OCI-LY7 (cell line): ENCODE measurements at regions not wholly inside any gene's neighbourhood (a gene's known extent, or its start where the extent isn't known, plus 50 kb on each side); places are given as distances from the start of the nearest gene placed in this dataset.

Source experiments
- BruUV-seq: library from RNA; stranded (reverse); fragments of 400-500 nt; replicated peaks from 2 replicates; lab custom pipeline; 2021; lab: Mats Ljungman, UMichigan
- CTCF ChIA-PET: fragments of 300-600 bp; sonication (Branson Sonifier 250); formaldehyde crosslinking; loops from one replicate; lab custom pipeline; 2022; ENCODE audit warnings: antibody characterized with exemption; ENCODE audit not compliant: unreplicated experiment; lab: Charles Lee
- POLR2A ChIA-PET: fragments of 300-600 bp; sonication (Branson Sonifier 250); formaldehyde crosslinking; loops from one replicate; lab custom pipeline; 2022; ENCODE audit warnings: antibody characterized with exemption; lab: Charles Lee
- DNase-seq: peaks from one replicate; pipeline ENCODE4 v3.0.0-alpha.2; 2015; ENCODE audit warnings: low spot score
- H2AFZ ChIP-seq: fragments of 200-600 bp; sonication (generic), shearing (Covaris generic); 2 replicates; pipeline ENCODE4 v1.6.1; 2014; ENCODE audit warnings: mild to moderate bottlenecking, antibody characterized with exemption, low read length, moderate library complexity
- H3K27ac ChIP-seq: fragments of 200-600 bp; sonication (generic); 2 replicates; pipeline ENCODE4 v1.5.1; 2014; ENCODE audit warnings: mixed run types, low read depth, mild to moderate bottlenecking, moderate library complexity, low read length, inconsistent platforms; ENCODE audit not compliant: poor library complexity, severe bottlenecking
- H3K36me3 ChIP-seq: fragments of 200-600 bp; sonication (generic); 2 replicates; pipeline ENCODE4 v1.6.1; 2014; ENCODE audit warnings: mild to moderate bottlenecking, antibody characterized with exemption, low read length, moderate library complexity, mixed read lengths; ENCODE audit not compliant: insufficient read depth
- H3K4me1 ChIP-seq: fragments of 200-600 bp; sonication (generic); 2 replicates; pipeline ENCODE4 v1.5.1; 2014; ENCODE audit warnings: mild to moderate bottlenecking, low read length; ENCODE audit not compliant: insufficient read depth, poor library complexity, severe bottlenecking
- H3K4me2 ChIP-seq: fragments of 200-600 bp; sonication (generic); 2 replicates; pipeline ENCODE4 v1.6.1; 2014; ENCODE audit warnings: mild to moderate bottlenecking, low read length
- H3K4me3 ChIP-seq: fragments of 200-600 bp; sonication (generic); 2 replicates; pipeline ENCODE4 v1.5.1; 2014; ENCODE audit warnings: mild to moderate bottlenecking, low read depth, low read length; ENCODE audit not compliant: poor library complexity, severe bottlenecking
- H3K79me2 ChIP-seq: fragments of 200-600 bp; sonication (generic); 2 replicates; pipeline ENCODE4 v1.6.1; 2016; ENCODE audit warnings: low read depth, mild to moderate bottlenecking, low read length, moderate library complexity, mixed read lengths; ENCODE audit not compliant: insufficient read depth
- H3K9me2 ChIP-seq: fragments of 200-600 bp; sonication (generic); 2 replicates; pipeline ENCODE4 v1.6.1; 2016; ENCODE audit warnings: mild to moderate bottlenecking, low read length, mixed read lengths; ENCODE audit not compliant: insufficient read depth
- H3K9me3 ChIP-seq: fragments of 200-600 bp; sonication (generic); 2 replicates; pipeline ENCODE4 v1.6.1; 2014; ENCODE audit warnings: mild to moderate bottlenecking, mixed run types, low read length, mixed read lengths
- H4K20me1 ChIP-seq: fragments of 200-600 bp; sonication (generic); 2 replicates; pipeline ENCODE4 v1.6.1; 2014; ENCODE audit warnings: mild to moderate bottlenecking, antibody characterized with exemption, low read length, moderate library complexity, mixed read lengths; ENCODE audit not compliant: insufficient read depth
- EZH2phosphoT487 ChIP-seq: fragments of 200-600 bp; sonication (generic); IDR thresholded peaks from 2 replicates; pipeline ENCODE4 v1.6.1; 2018; ENCODE audit warnings: low read depth, borderline replicate concordance, mild to moderate bottlenecking, mixed run types, antibody characterized with exemption, low read length, moderate library complexity, mixed read lengths
- intact Hi-C: fragments of 100-400 bp; cut with micrococcal nuclease; formaldehyde crosslinking; loops from one replicate; pipeline ENCODE4 v1.10.0; 2022; ENCODE audit not compliant: unreplicated experiment
- TF ChIP-seq, protein P1 (sequence below): fragments of 200-600 bp; sonication (generic); conservative IDR thresholded peaks from 2 replicates; pipeline ENCODE4 v1.5.1; 2014; ENCODE audit warnings: mild to moderate bottlenecking, antibody characterized with exemption, low read length, moderate library complexity, mixed read lengths

DNA sequence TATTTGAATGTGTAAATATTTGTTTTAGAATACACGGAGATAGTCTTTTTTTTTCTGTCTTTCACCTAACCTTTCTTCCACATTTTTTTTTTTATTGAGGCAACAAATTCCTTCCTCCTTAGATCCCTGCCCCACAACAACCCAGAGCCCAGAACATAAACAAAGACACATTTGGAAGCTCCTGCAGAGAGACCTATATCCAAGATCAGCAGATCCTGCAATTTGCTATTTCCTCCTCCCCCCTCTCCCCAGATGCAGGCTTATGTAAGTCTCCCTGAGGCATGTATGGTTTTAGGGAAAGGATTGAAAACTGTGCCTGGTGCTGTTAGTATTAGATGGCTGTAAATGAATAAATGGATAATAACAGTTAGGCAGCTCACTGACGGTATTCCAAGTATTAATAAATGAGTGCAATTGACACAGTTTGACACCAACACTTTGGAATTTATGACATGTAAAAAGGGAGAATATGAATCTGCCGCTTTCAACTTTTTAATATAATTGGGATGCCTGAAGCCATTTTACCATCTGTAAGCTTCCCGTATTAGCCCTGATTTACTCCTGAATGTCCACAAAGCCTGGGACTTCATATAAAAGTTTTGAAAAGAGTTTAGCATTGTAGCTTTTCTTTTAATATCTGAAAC, 608.3 kb upstream of the CITED2 start:
- H3K27ac ChIP-seq, result no peak overlapping the region
- H3K4me3 ChIP-seq, result no peak overlapping the region
- ChIA-PET CTCF (no interaction called here), POLR2A (no interaction called here)
- no peaks in the 10 kb centered on the region for H3K4me1 ChIP-seq
- intact Hi-C loops, result no loop called here
- H4K20me1 ChIP-seq, result no peaks in the 10 kb centered on the region
- no peak overlapping the region for H2AFZ ChIP-seq
- no TSS peak for BruUV-seq
- H3K9me3 ChIP-seq, result no peaks in the 10 kb centered on the region
- H3K4me2 ChIP-seq, result no peak overlapping the region
- H3K79me2 ChIP-seq, result no peaks in the 10 kb centered on the region
- no peaks in the 10 kb centered on the region for H3K36me3 ChIP-seq
- TF ChIP-seq, protein P1, sequence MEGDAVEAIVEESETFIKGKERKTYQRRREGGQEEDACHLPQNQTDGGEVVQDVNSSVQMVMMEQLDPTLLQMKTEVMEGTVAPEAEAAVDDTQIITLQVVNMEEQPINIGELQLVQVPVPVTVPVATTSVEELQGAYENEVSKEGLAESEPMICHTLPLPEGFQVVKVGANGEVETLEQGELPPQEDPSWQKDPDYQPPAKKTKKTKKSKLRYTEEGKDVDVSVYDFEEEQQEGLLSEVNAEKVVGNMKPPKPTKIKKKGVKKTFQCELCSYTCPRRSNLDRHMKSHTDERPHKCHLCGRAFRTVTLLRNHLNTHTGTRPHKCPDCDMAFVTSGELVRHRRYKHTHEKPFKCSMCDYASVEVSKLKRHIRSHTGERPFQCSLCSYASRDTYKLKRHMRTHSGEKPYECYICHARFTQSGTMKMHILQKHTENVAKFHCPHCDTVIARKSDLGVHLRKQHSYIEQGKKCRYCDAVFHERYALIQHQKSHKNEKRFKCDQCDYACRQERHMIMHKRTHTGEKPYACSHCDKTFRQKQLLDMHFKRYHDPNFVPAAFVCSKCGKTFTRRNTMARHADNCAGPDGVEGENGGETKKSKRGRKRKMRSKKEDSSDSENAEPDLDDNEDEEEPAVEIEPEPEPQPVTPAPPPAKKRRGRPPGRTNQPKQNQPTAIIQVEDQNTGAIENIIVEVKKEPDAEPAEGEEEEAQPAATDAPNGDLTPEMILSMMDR, result no peak
- TF ChIP-seq EZH2phosphoT487, result no peak
- no peaks in the 10 kb centered on the region for H3K9me2 ChIP-seq
- DNase-seq, result no peak

DNA sequence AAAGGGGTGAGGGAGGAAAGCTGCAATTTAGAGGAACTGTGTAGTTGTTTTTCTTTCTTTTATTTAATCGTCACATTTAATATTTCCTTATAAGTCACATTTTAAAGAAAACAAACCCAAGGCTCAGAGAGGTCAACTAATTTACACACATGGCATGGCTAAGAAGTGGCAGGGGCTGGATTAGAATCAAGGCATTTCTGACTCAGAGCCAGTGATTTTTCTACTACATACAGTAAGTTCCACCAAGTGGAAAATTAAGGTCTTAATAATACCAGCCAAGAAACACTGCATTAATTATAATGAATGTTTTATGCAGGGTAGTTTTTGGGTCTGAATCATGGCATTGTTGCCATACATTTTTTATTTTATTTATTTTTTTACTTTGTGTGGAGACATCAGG, 607.7 kb upstream of the CITED2 start:
- H3K4me2 ChIP-seq, result no peak overlapping the region
- no peaks in the 10 kb centered on the region for H3K36me3 ChIP-seq
- no peaks in the 10 kb centered on the region for H3K4me1 ChIP-seq
- ChIA-PET POLR2A (no interaction called here), CTCF (no interaction called here)
- no TSS peak for BruUV-seq
- H3K79me2 ChIP-seq, result no peaks in the 10 kb centered on the region
- no peak overlapping the region for H3K4me3 ChIP-seq
- DNase-seq, result no peak
- no peak for TF ChIP-seq EZH2phosphoT487
- TF ChIP-seq, protein P1, result no peak
- intact Hi-C loops, result no loop called here
- H4K20me1 ChIP-seq, result no peaks in the 10 kb centered on the region
- H3K9me2 ChIP-seq, result no peaks in the 10 kb centered on the region
- no peak overlapping the region for H3K27ac ChIP-seq
- H2AFZ ChIP-seq, result no peak overlapping the region
- no peaks in the 10 kb centered on the region for H3K9me3 ChIP-seq

- Histone ChIP-seq H4K20me1 (no peaks in the 10 kb centered on the region), H3K4me2 (no peak overlapping the region), H3K9me2 (no peaks in the 10 kb centered on the region), H2AFZ (no peak overlapping the region), H3K27ac (no peak overlapping the region), H3K4me1 (no peaks in the 10 kb centered on the region), H3K36me3 (no peaks in the 10 kb centered on the region), H3K4me3 (no peak overlapping the region), H3K9me3 (no peaks in the 10 kb centered on the region), H3K79me2 (no peaks in the 10 kb centered on the region)
- intact Hi-C loops, result no loop called here
- TF ChIP-seq EZH2phosphoT487, result no peak
- TF ChIP-seq, protein P1, result no peak
- ChIA-PET CTCF (no interaction called here), POLR2A (no interaction called here)
- BruUV-seq, result no TSS peak
- no peak for DNase-seq
Measured at GRCh38 chr6:139981768-139982181, 607.3 kb upstream of the CITED2 start.
